Suprapubic skin (tissue), 3 donors: ENCODE measurements at regions not wholly inside any gene's neighbourhood (a gene's known extent, or its start where the extent isn't known, plus 50 kb on each side); places are given as distances from the start of the nearest gene placed in this dataset.

Source experiments
- POLR2AphosphoS5 ChIP-seq, 3 donors: sonication (generic); formaldehyde crosslinking; IDR thresholded peaks; one replicate each; pipeline ENCODE4 v1.6.1; 2017; ENCODE audit warnings: antibody characterized with exemption in 3 of 3
- TF ChIP-seq, protein P1 (sequence below), 2 donors: fragments of 200-600 bp in 1 of 2; fragments of 450-650 bp in 1 of 2; sonication (generic) in 1 of 2; IDR thresholded peaks; one replicate each; pipeline ENCODE4 v1.5.1; 2016 to 2019; ENCODE audit warnings: antibody characterized with exemption in 2 of 2, mild to moderate bottlenecking in 1 of 2, moderate library complexity in 1 of 2

DNA sequence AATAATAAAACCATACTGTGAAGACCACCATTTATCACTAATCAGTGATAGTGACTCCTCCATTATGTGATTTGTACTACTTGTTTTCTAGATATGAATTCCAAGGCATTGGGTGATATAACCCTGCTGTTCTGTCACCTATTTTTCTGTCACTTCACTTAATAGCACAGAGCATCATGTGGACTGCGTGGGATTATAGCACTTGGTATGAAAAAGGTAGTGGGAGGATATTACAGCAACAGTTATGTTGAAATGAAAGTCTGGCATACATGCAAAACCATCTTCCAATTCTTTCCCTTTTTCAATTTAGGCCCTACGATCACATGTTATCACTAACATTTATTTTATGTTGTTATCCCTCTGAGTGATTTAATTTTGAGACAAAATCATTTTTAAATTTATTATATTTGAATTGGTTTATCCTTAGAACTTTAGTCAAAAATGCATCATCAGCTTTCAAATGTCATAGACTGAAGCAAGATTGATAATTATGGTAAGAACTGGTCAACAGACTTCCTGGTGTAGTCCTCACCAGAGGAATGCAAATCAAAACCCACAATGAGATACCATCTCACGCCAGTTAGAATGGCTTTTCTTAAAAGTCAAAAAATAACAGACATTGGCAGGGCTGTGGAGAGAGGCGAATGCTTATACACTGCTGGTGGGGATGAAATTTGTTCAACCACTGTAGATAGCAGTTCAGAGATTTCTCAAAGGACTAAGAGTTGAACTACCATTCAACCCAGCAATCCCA, 242.6 kb downstream of the IKZF2 start:
- TF ChIP-seq, protein P1, sequence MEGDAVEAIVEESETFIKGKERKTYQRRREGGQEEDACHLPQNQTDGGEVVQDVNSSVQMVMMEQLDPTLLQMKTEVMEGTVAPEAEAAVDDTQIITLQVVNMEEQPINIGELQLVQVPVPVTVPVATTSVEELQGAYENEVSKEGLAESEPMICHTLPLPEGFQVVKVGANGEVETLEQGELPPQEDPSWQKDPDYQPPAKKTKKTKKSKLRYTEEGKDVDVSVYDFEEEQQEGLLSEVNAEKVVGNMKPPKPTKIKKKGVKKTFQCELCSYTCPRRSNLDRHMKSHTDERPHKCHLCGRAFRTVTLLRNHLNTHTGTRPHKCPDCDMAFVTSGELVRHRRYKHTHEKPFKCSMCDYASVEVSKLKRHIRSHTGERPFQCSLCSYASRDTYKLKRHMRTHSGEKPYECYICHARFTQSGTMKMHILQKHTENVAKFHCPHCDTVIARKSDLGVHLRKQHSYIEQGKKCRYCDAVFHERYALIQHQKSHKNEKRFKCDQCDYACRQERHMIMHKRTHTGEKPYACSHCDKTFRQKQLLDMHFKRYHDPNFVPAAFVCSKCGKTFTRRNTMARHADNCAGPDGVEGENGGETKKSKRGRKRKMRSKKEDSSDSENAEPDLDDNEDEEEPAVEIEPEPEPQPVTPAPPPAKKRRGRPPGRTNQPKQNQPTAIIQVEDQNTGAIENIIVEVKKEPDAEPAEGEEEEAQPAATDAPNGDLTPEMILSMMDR (IDR thresholded peaks at IDR 0.05) = no peak
- TF ChIP-seq POLR2AphosphoS5 (IDR thresholded peaks at IDR 0.05) = no peak
